Testis (tissue), 2 donors: ENCODE measurements at regions not wholly inside any gene's neighbourhood (a gene's known extent, or its start where the extent isn't known, plus 50 kb on each side); places are given as distances from the start of the nearest gene placed in this dataset.

ENCODE experiments used
- DNase-seq: peaks from one replicate; pipeline ENCODE4 v3.0.0-alpha.2; 2019
- H3K27ac ChIP-seq, 2 donors: fragments of 200-600 bp; sonication (generic); one replicate each; pipeline ENCODE4 v1.5.1; 2019
- H3K27me3 ChIP-seq: fragments of 200-600 bp; sonication (generic); one replicate; pipeline ENCODE4 v1.5.1; 2019
- H3K36me3 ChIP-seq: fragments of 200-600 bp; sonication (generic); one replicate; pipeline ENCODE4 v1.5.1; 2017; ENCODE audit warnings: low read depth; ENCODE audit errors: missing control alignments
- H3K4me1 ChIP-seq: fragments of 200-600 bp; sonication (generic); one replicate; pipeline ENCODE4 v1.5.1; 2019
- H3K4me3 ChIP-seq, 2 donors: fragments of 200-600 bp; sonication (generic); one replicate each; pipeline ENCODE4 v1.5.1; 2017 to 2019
- H3K9me3 ChIP-seq: fragments of 200-600 bp; sonication (generic); one replicate; pipeline ENCODE4 v1.5.1; 2017
- CTCF ChIP-seq, 3 experiments: fragments of 450-650 bp in 2 of 3; fragments of 200-600 bp in 1 of 3; sonication (generic) in 1 of 3; IDR thresholded peaks; one replicate each; pipeline ENCODE4 v1.5.1; 2016 to 2019; ENCODE audit warnings: antibody characterized with exemption in 3 of 3, mild to moderate bottlenecking in 2 of 3, moderate library complexity in 1 of 3
- POLR2A ChIP-seq: fragments of 450-650 bp; IDR thresholded peaks from one replicate; pipeline ENCODE4 v1.6.1; 2017; ENCODE audit warnings: antibody characterized with exemption, mild to moderate bottlenecking, moderate library complexity
- WGBS, 2 donors: methylation state at CpG; one replicate each; pipeline ENCODE4 v1.1.5; 2018; 5-methylcytosine and 5-hydroxymethylcytosine counted together
- intact Hi-C: fragments of 100-400 bp; cut with DNase I; formaldehyde crosslinking; loops from one replicate; pipeline ENCODE4 v1.15.1; 2023; ENCODE audit warnings: low total_unique reads

- Histone ChIP-seq H3K27me3 (no peaks in the 10 kb centered on the region), H3K4me1 (peaks cover 9% of the 10 kb centered on the region), H3K9me3 (no peaks in the 10 kb centered on the region), H3K36me3 (no peaks in the 10 kb centered on the region), H3K27ac (no peak overlapping the region), H3K4me3 (no peak overlapping the region)
- intact Hi-C loops = loop anchor here (10.0 kb wide), 1 partner anchor 289 kb away; the partner anchor contains the start of gene SLC38A2
- no peak for DNase-seq
- TF ChIP-seq CTCF (IDR thresholded peaks at IDR 0.05) = no peak
- no peak for TF ChIP-seq POLR2A
Observed at GRCh38 chr12:46663318-46663717, 162.5 kb downstream of the SLC38A4 start.

GRCh38 chr12:46661110-46661845 lies 164.5 kb downstream of the SLC38A4 start:
- Histone ChIP-seq H3K36me3 (no peaks in the 10 kb centered on the region), H3K27me3 (no peaks in the 10 kb centered on the region), H3K4me3 (no peak overlapping the region), H3K27ac (peak overlapping the region in 1 of 2 donors; percentile 79), H3K9me3 (no peaks in the 10 kb centered on the region), H3K4me1 (peaks cover 9% of the 10 kb centered on the region)
- TF ChIP-seq POLR2A = peak; percentile 7
- peak; percentile 72 to 82 (median 72) for TF ChIP-seq CTCF (IDR thresholded peaks at IDR 0.05)
- peak; percentile 58 for DNase-seq
- 48 to 57% methylated on average over 2 of the region's 2 CpGs for WGBS, 2 donors
- intact Hi-C loops = loop anchor here (10.0 kb wide), 1 partner anchor 286 kb away; the partner anchor contains the start of gene SLC38A2

DNA sequence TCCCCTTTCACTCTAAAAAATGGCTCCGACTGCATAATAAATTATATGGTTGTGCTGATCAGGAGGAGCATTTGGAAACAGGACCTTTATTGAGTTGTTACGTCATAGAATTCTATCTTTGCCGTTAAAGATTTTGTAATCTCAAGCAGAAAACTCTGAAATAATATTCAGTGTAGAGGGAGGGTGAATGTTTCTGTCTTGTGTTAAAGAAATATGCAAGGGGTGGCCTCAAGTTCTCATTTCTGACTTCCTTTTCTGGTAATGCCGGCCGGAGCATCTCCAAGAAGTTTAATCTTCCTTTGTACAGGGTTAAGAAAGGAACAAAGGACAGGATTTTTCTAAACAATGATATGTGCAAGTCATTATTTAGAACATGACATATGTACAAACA lies 165.1 kb downstream of the SLC38A4 start:
- no peak for DNase-seq
- no peaks in the 10 kb centered on the region for H3K36me3 ChIP-seq
- H3K4me3 ChIP-seq = no peak overlapping the region
- TF ChIP-seq CTCF (IDR thresholded peaks at IDR 0.05) = no peak
- no peak for TF ChIP-seq POLR2A
- intact Hi-C loops = loop anchor here (10.0 kb wide), 1 partner anchor 286 kb away; the partner anchor contains the start of gene SLC38A2
- H3K4me1 ChIP-seq = peaks cover 9% of the 10 kb centered on the region
- H3K27ac ChIP-seq = peak overlapping the region in 1 of 2 donors; percentile 79
- 65% methylated on average over 5 of the region's 5 CpGs for WGBS, 2 donors
- H3K9me3 ChIP-seq = no peaks in the 10 kb centered on the region
- H3K27me3 ChIP-seq = no peaks in the 10 kb centered on the region

- H3K36me3 ChIP-seq = no peaks in the 10 kb centered on the region
- TF ChIP-seq CTCF (IDR thresholded peaks at IDR 0.05) (no peak), POLR2A (no peak)
- peaks cover 9% of the 10 kb centered on the region for H3K4me1 ChIP-seq
- no peaks in the 10 kb centered on the region for H3K9me3 ChIP-seq
- H3K27me3 ChIP-seq = no peaks in the 10 kb centered on the region
- 44 to 65% methylated on average over 1 of the region's 1 CpG for WGBS, 2 donors
- no peak overlapping the region for H3K4me3 ChIP-seq
- intact Hi-C loops = loop anchor here (10.0 kb wide), 1 partner anchor 285 kb away; the partner anchor contains the start of gene SLC38A2
- H3K27ac ChIP-seq = peak overlapping the region in 1 of 2 donors; percentile 79
- no peak for DNase-seq
Observed at GRCh38 chr12:46660276-46660675, 165.5 kb downstream of the SLC38A4 start.
